Ovary (tissue), 3 donors: ENCODE measurements at regions not wholly inside any gene's neighbourhood (a gene's known extent, or its start where the extent isn't known, plus 50 kb on each side); places are given as distances from the start of the nearest gene placed in this dataset.

Experiments used
- CTCF ChIP-seq, 3 donors: fragments of 450-650 bp in 2 of 3; fragments of 200-600 bp in 1 of 3; IDR thresholded peaks; one replicate each; pipeline versions ENCODE4 v1.5.1 to v1.8.0; 2016 to 2022; ENCODE audit warnings: antibody characterized with exemption in 3 of 3, mild to moderate bottlenecking in 1 of 3
- POLR2A ChIP-seq: fragments of 450-650 bp; IDR thresholded peaks from one replicate; pipeline ENCODE4 v1.6.1; 2017; ENCODE audit warnings: antibody characterized with exemption, mild to moderate bottlenecking, moderate library complexity
- donor health status: DM: no; HTN: no; CAD: no.

DNA sequence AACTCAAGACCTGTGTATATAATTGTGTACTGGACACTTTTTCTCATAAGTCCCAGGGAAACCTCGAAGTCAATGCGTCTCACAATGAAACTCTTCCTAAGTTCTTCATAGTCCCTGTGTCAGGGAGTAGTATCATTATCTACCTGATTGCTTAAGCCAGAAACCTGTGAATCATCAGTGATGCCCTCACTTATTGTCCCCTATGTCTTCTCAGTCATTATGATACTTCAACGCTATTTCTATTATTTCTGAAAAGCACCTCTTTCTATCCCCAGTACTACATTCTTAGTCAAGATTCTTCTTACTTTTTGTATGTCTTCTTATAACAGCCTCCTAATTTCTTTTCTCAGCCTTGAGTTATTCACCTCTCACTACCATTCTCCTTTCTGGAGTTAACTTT, 94.3 kb downstream of the OTUD1 start:
- TF ChIP-seq CTCF (IDR thresholded peaks at IDR 0.05) (no peak), POLR2A (no peak)
